ENCODE measurements at regions not wholly inside any gene's neighbourhood (a gene's known extent, or its start where the extent isn't known, plus 50 kb on each side); places are given as distances from the start of the nearest gene placed in this dataset.

GRCh38 chr13:44679597-44679996 is 103.5 kb upstream of the TSC22D1 start:
- TF ChIP-seq, protein P1, sequence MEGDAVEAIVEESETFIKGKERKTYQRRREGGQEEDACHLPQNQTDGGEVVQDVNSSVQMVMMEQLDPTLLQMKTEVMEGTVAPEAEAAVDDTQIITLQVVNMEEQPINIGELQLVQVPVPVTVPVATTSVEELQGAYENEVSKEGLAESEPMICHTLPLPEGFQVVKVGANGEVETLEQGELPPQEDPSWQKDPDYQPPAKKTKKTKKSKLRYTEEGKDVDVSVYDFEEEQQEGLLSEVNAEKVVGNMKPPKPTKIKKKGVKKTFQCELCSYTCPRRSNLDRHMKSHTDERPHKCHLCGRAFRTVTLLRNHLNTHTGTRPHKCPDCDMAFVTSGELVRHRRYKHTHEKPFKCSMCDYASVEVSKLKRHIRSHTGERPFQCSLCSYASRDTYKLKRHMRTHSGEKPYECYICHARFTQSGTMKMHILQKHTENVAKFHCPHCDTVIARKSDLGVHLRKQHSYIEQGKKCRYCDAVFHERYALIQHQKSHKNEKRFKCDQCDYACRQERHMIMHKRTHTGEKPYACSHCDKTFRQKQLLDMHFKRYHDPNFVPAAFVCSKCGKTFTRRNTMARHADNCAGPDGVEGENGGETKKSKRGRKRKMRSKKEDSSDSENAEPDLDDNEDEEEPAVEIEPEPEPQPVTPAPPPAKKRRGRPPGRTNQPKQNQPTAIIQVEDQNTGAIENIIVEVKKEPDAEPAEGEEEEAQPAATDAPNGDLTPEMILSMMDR (IDR thresholded peaks at IDR 0.05; ENCODE audit: poor library complexity) = no peak
- no peak for TF ChIP-seq EZH2 (IDR thresholded peaks at IDR 0.05; ENCODE audit: borderline replicate concordance)
